Heart left ventricle (tissue), 16 donors: ENCODE measurements at regions not wholly inside any gene's neighbourhood (a gene's known extent, or its start where the extent isn't known, plus 50 kb on each side); places are given as distances from the start of the nearest gene placed in this dataset.

ENCODE experiments used
- ATAC-seq, 4 donors: fragments of 200-7000 bp; cut with Tn5 transposase; one replicate each; pipeline ENCODE4 v1.9.1; 2020 to 2022; ENCODE audit warnings: moderate library complexity in 4 of 4, mild to moderate bottlenecking in 3 of 4, moderate number of reproducible peaks in 1 of 4
- DNase-seq, 5 donors: peaks; one replicate each; pipeline ENCODE4 v3.0.0-alpha.2; 2020
- H3K27ac ChIP-seq, 12 donors: fragments of 200-600 bp; sonication (generic) in 4 of 12; one replicate each; pipeline versions ENCODE4 v1.5.0 to v1.8.0; 2016 to 2022; ENCODE audit warnings: mild to moderate bottlenecking in 2 of 12
- H3K27me3 ChIP-seq, 9 donors: fragments of 200-600 bp; sonication (generic) in 2 of 9; one replicate each; pipeline versions ENCODE4 v1.5.1 to v1.8.0; 2016 to 2022; ENCODE audit warnings: mild to moderate bottlenecking in 3 of 9
- H3K36me3 ChIP-seq, 9 donors: fragments of 200-600 bp; sonication (generic) in 2 of 9; one replicate each; pipeline versions ENCODE4 v1.5.0 to v1.8.0; 2018 to 2022; ENCODE audit warnings: mild to moderate bottlenecking in 2 of 9
- H3K4me1 ChIP-seq, 12 donors: fragments of 200-600 bp; sonication (generic) in 4 of 12; one replicate each; pipeline versions ENCODE4 v1.5.0 to v1.8.0; 2016 to 2022; ENCODE audit warnings: mild to moderate bottlenecking in 3 of 12
- H3K4me3 ChIP-seq, 12 donors: fragments of 200-600 bp; sonication (generic) in 4 of 12; one replicate each; pipeline versions ENCODE4 v1.5.0 to v1.8.0; 2017 to 2022; ENCODE audit warnings: mild to moderate bottlenecking in 9 of 12, moderate library complexity in 4 of 12
- H3K9me3 ChIP-seq, 12 donors: fragments of 200-600 bp; sonication (generic) in 4 of 12; one replicate each; pipeline versions ENCODE4 v1.5.0 to v1.8.0; 2016 to 2022; ENCODE audit warnings: mild to moderate bottlenecking in 1 of 12
- CTCF ChIP-seq, 12 donors: fragments of 200-600 bp; sonication (generic) in 4 of 12; IDR thresholded peaks; one replicate each; pipeline versions ENCODE4 v1.5.0 to v1.8.0; 2018 to 2022; ENCODE audit warnings: antibody characterized with exemption in 12 of 12, mild to moderate bottlenecking in 5 of 12
- POLR2A ChIP-seq, 2 donors: fragments of 450-650 bp; IDR thresholded peaks; one replicate each; pipeline ENCODE4 v1.6.1; 2017; ENCODE audit warnings: antibody characterized with exemption in 2 of 2, mild to moderate bottlenecking in 2 of 2, moderate library complexity in 2 of 2
- WGBS, 4 donors: extraction: QIAGEN DNeasy Blood & Tissue Kit in 2 of 4; methylation state at CpG; one replicate each; pipeline versions ENCODE4 v1.1.5 to v1.1.7; 2013 to 2018; 5-methylcytosine and 5-hydroxymethylcytosine counted together
- intact Hi-C, 10 donors: fragments of 100-400 bp; cut with DNase I; formaldehyde crosslinking; loops; one replicate each; pipeline versions ENCODE4 v1.11.1 to v1.14.2; 2022
- donor health status: ischemic (EF 13 %, LVEDD 7.1; RV severe dilation, severe dysfunction).
- donor health status: healthy with polysubstance abuse.
- donor health status: DM: no; HTN: yes; CAD: no.
- donor health status: DM: no; HTN: no; CAD: no.
- donor health status: ischemic (EF 25% LVEDD 6.9; RV normal size, moderate dysfunction).
- donor health status: ischemic (EF 25% LVEDD 5.7; RV mildly dilated, moderate dysfunction).
- donor health status: healthy.
- donor health status: DM: yes; HTN: yes; CAD: no.
- donor health status: ischemic (EF 35%, LVEDD 5.7; RV mildly dilated, moderate dysfunction).
- donor health status: nonischemic (EF 11% LVEDD 7.7; RV severe dilation, severe dysfunction).
- donor health status: DM: yes; HTN: yes; CAD: no.
- donor health status: PGD.
- donor health status: ischemic (EF 29% LVEDD 5.4; RV normal size, mild dysfunction).
- donor health status: nonischemic (EF 23%, LVEDD 6.1; RV moderate dilation, normal function).

GRCh38 chr4:126738926-126739325 is 893.8 kb upstream of the INTU start:
- Histone ChIP-seq H3K4me3 (no peak overlapping the region), H3K9me3 (peaks cover 0 to 4% (median 0%) of the 10 kb centered on the region in 12 donors), H3K4me1 (no peaks in the 10 kb centered on the region), H3K36me3 (no peaks in the 10 kb centered on the region), H3K27me3 (no peaks in the 10 kb centered on the region), H3K27ac (no peak overlapping the region)
- ATAC-seq (no peak), DNase-seq (no peak)
- TF ChIP-seq POLR2A (IDR thresholded peaks at IDR 0.05) = no peak
- intact Hi-C loops = no loop called here
- 0 to 80% (median 63%) methylated on average over 1 of the region's 1 CpG for WGBS, 4 donors

GRCh38 chr4:126740687-126741086 is 892.1 kb upstream of the INTU start:
- no peak for TF ChIP-seq CTCF (IDR thresholded peaks at IDR 0.05)
- TF ChIP-seq POLR2A (IDR thresholded peaks at IDR 0.05) = no peak
- no peaks in the 10 kb centered on the region for H3K27me3 ChIP-seq
- no peaks in the 10 kb centered on the region for H3K36me3 ChIP-seq
- H3K27ac ChIP-seq = no peak overlapping the region
- WGBS, 4 donors = 91 to 95% (median 94%) methylated on average over 6 of the region's 6 CpGs
- no peaks in the 10 kb centered on the region for H3K4me1 ChIP-seq
- H3K4me3 ChIP-seq = no peak overlapping the region
- ATAC-seq (no peak), DNase-seq (no peak)
- intact Hi-C loops = no loop called here
- H3K9me3 ChIP-seq = peaks cover 0 to 15% (median 3%) of the 10 kb centered on the region in 12 donors

- no peak for TF ChIP-seq POLR2A (IDR thresholded peaks at IDR 0.05)
- no peak for TF ChIP-seq CTCF (IDR thresholded peaks at IDR 0.05)
- H3K27ac ChIP-seq = no peak overlapping the region
- no peaks in the 10 kb centered on the region for H3K27me3 ChIP-seq
- 86 to 92% (median 87%) methylated on average over 3 of the region's 3 CpGs for WGBS, 4 donors
- peaks cover 0 to 21% (median 3%) of the 10 kb centered on the region in 12 donors for H3K9me3 ChIP-seq
- intact Hi-C loops = no loop called here
- H3K4me1 ChIP-seq = no peaks in the 10 kb centered on the region
- H3K36me3 ChIP-seq = no peaks in the 10 kb centered on the region
- ATAC-seq = no peak
- no peak for DNase-seq
- no peak overlapping the region for H3K4me3 ChIP-seq
Observed at GRCh38 chr4:126742048-126742447, 890.7 kb upstream of the INTU start.

- no peak for ATAC-seq
- DNase-seq = no peak
- TF ChIP-seq POLR2A (IDR thresholded peaks at IDR 0.05) = no peak
- no peak for TF ChIP-seq CTCF (IDR thresholded peaks at IDR 0.05)
- Histone ChIP-seq H3K4me1 (no peaks in the 10 kb centered on the region), H3K9me3 (peaks cover 0 to 27% (median 3%) of the 10 kb centered on the region in 12 donors), H3K27ac (no peak overlapping the region), H3K36me3 (no peaks in the 10 kb centered on the region), H3K4me3 (no peak overlapping the region), H3K27me3 (no peaks in the 10 kb centered on the region)
- intact Hi-C loops = no loop called here
- 90 to 96% (median 91%) methylated on average over 1 of the region's 1 CpG for WGBS, 4 donors
Observed at GRCh38 chr4:126742885-126743284, 889.9 kb upstream of the INTU start.

GRCh38 chr4:126748736-126749135 is 884.0 kb upstream of the INTU start:
- Histone ChIP-seq H3K27me3 (no peaks in the 10 kb centered on the region), H3K27ac (no peak overlapping the region), H3K9me3 (peaks cover 0 to 33% (median 3%) of the 10 kb centered on the region in 12 donors), H3K4me3 (no peak overlapping the region), H3K4me1 (peaks cover 0 to 4% (median 0%) of the 10 kb centered on the region in 12 donors), H3K36me3 (no peaks in the 10 kb centered on the region)
- TF ChIP-seq POLR2A (IDR thresholded peaks at IDR 0.05) (no peak), CTCF (IDR thresholded peaks at IDR 0.05) (no peak)
- ATAC-seq = no peak
- WGBS, 4 donors = 63 to 95% (median 83%) methylated on average over 3 of the region's 3 CpGs
- intact Hi-C loops = no loop called here
- DNase-seq = no peak
